ENCODE measurements at regions not wholly inside any gene's neighbourhood (a gene's known extent, or its start where the extent isn't known, plus 50 kb on each side); places are given as distances from the start of the nearest gene placed in this dataset.

- TF ChIP-seq, protein P1, sequence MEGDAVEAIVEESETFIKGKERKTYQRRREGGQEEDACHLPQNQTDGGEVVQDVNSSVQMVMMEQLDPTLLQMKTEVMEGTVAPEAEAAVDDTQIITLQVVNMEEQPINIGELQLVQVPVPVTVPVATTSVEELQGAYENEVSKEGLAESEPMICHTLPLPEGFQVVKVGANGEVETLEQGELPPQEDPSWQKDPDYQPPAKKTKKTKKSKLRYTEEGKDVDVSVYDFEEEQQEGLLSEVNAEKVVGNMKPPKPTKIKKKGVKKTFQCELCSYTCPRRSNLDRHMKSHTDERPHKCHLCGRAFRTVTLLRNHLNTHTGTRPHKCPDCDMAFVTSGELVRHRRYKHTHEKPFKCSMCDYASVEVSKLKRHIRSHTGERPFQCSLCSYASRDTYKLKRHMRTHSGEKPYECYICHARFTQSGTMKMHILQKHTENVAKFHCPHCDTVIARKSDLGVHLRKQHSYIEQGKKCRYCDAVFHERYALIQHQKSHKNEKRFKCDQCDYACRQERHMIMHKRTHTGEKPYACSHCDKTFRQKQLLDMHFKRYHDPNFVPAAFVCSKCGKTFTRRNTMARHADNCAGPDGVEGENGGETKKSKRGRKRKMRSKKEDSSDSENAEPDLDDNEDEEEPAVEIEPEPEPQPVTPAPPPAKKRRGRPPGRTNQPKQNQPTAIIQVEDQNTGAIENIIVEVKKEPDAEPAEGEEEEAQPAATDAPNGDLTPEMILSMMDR (IDR thresholded peaks at IDR 0.05) = no peak
- no peak for TF ChIP-seq POLR2A (IDR thresholded peaks at IDR 0.05)
Observed at GRCh38 chr17:79452706-79453105, 158.1 kb downstream of the RBFOX3 start.

Measured in uterus (tissue), 2 donors.